Urothelium cell line (cell line): ENCODE measurements at regions not wholly inside any gene's neighbourhood (a gene's known extent, or its start where the extent isn't known, plus 50 kb on each side); places are given as distances from the start of the nearest gene placed in this dataset.

Source experiments
- DNase-seq: peaks from one replicate; pipeline ENCODE4 v3.0.0; 2011; ENCODE audit warnings: low spot score, mixed read lengths
- FAIRE-seq: peaks from 2 replicates; lab custom pipeline; 2011; peaks lifted over from hg19 to GRCh38; lab: Jason Lieb, UNC

DNA sequence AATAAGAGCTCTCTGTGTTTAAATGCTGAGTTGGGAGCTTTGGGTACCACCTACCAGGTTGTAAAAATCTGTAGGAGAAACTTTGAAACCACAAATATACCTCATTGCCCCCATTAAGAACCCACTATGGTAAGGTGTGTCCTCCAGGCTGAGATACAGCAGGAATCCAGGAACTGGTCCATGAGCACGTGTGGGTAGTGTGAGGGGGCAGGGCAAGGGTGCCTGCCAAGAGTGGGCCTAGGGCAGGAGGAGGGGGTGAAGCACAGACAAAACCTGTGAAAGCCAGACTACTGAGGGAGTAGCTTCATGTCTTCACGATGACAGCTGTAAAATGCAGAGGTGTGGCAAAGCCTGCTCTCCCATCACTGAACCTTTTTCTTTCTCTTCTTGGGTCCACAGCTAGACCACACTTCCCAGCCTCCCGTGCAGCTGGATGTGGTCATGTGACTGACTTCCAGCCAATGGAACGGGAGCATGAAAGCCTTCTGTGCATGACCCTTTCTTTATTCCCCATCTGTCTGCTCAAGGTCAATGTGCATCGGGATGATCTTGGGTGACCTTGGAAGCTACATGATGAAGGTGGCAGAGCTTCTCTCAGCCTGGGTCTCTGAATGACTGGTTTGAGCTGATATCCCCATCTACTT, 51.1 kb upstream of the POMGNT2 start:
- DNase-seq (no peak), FAIRE-seq (no peak)

DNA sequence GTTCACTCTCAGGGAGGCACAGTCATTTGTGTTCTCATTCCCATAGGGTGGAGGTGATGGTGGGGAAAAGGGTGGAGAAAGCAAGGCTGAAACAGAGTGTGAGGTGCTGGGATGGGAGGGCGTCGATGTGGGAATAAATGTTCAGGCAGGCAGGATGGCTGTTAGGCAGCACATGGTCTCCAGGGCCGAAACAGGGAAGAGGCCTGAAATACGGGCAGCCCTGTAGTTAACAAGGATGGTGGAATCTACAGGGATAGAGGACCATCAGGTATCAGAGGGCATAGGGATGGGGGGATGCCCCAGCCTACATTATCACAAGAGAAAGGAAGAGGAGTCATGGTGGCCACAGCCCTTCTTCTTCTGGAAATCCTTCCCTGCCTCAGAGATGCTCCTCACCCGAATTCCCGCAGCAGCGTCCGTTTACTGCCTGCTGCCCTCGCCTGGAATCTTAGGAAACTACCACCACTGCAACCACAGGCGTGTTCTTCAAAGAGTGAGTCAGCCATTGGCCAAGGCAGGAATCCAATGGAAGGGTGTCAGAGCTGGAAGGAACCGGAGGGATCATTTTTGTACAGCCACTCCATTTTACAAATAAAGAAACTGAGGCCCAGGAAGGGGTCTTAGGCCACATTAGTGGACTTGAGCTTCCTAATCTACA, 49.7 kb upstream of the POMGNT2 start:
- peak; percentile 53 for FAIRE-seq
- DNase-seq = peak; percentile 85
